HG03066 (cell line): ENCODE measurements at regions not wholly inside any gene's neighbourhood (a gene's known extent, or its start where the extent isn't known, plus 50 kb on each side); places are given as distances from the start of the nearest gene placed in this dataset.
"Not testable (repeated sequence)": the region's sequence is repeated elsewhere in the genome, so short reads cannot be mapped to it uniquely, and the experiment has no call there.

Experiments
- ATAC-seq: cut with Tn5 transposase; IDR thresholded peaks from one replicate; pipeline ENCODE4 v1.9.1; 2021; ENCODE audit warnings: low read depth; ENCODE audit not compliant: unreplicated experiment

GRCh38 chr16:17566656-17567450 is 96.1 kb upstream of the XYLT1 start:
- no peak for ATAC-seq

DNA sequence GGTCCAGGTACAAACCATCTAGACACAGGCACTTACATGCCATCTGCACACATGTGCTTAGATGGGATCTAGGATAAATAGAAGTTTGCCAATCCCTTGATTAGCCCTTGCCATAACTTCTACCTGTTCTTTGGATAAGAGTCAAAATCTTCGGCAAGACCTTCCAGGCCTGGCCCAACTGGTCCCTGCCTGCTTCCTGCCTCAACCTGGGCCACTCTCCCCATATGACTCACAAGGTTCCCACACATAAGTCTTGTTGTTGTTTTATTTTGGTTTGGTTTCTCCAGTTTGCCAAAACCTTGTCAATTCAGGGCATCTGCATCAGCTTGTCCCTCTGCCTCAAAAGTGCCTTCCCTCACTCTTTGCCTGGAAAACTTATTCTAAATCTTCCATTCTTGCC is 95.3 kb upstream of the XYLT1 start:
- no peak for ATAC-seq

DNA sequence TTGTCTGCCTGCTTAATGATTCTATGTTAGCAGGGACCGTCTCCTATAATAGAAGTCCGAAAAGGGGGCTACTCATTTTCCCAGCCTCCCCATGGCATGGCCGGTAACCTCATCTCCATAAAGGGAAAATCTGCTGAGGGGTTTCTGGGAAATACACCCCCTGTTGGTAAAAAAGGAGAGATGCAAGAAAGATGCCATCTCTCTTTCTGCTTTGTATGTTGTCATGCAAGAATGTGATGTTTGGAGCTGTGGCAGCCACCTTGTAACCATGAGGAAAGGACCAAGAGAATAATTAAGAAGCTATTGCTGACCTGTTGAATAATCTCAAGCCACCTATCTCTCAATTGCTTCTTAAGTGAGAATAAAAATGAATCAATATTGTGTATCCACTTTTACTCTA is 94.8 kb upstream of the XYLT1 start:
- no peak for ATAC-seq

GRCh38 chr16:17564856-17565255 is 94.1 kb upstream of the XYLT1 start:
- ATAC-seq: no peak

DNA sequence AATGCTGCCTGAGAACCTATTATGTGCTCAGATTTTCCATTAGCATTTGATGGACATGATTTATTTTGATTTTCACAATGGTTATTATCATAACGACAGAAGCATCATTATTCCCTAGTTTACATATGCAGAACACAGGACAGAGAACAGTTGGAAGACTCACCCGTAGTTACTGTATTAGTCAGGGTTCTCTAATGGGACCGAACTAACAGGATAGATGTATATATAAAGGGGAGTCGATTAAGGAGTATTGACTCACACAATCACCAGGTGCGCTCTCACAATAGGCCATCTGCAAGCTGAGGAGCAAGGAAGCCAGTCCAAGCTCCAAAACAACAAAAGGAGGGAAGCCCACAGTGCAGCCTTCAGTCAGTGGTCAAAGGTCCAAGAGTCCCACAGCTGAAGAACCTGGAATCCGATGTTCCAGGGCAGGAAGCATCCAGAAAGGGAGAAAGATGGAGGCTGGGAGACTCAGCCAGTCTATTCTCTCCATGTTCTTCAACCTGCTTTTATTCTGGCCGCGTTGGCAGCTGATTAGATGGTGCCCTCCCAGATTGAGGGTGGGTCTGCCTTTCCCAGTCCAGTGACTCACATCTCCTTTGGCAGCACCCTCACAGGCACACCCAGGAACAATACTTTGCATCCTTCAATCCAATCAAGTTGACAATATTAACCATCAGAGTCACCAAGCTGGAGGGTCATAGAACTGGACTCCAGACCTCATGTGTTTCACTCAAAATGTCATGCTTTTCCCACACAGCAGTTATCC is 92.7 kb upstream of the XYLT1 start:
- no peak for ATAC-seq

- no peak for ATAC-seq
These were observed 90.3 kb upstream of the XYLT1 start for GRCh38 chr16:17561056-17561455.

DNA sequence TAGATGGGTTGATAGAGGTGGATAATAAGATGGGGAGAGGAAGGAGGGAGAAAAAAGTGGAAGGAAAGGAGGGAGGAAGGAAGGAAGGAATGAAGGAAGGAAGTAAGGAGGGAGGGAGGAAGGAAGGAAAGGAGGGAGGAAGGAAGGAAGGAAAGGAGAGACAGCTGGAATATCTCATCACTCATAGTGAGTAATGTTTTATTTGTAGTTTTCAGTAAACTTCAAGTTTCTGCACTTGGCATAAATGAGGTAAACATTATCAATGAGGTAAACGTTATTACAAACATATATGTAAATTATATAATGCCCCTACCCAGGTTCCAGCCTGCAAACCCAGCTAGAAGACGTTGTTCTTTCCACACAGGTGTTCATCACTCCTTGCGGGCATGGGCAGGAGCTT is 89.8 kb upstream of the XYLT1 start:
- ATAC-seq: no peak

DNA sequence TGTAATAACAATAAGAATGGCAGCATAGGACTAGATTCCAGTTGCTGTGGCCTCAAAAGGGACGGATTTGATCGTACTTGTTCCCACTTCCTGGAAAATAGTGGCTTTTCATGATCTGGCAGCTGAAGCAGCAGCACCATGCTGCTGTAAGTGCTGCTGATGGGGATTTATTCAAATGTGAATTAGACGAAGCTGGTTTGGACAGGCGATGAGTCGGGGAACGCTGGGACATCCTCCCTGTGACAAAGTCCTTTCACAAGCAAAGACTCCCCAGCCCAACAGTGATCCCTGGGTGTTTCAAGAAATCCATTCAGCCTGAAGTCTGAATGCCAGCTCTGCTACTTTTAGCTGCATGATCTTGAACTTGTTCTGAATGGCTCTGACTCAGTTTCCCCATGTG is 88.6 kb upstream of the XYLT1 start:
- no peak for ATAC-seq

DNA sequence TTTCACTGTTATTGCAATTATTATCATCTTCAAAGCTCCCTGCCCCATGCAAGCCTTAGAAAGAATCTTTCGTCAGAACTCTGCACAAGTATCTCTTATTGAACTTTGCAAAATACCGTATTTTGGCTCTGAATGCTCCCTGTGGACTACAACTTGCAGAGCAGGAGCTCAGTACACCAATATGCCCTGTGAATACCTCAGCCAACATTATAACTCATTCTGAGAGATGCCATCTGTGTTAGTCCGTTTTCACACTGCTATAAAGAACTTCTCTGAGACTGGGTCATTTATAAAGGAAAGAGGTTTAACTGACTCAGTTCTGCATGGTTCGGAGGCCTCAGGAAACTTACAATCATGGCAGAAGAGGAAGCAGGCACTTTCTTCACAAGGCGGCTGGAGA is 87.2 kb upstream of the XYLT1 start:
- ATAC-seq: no peak

DNA sequence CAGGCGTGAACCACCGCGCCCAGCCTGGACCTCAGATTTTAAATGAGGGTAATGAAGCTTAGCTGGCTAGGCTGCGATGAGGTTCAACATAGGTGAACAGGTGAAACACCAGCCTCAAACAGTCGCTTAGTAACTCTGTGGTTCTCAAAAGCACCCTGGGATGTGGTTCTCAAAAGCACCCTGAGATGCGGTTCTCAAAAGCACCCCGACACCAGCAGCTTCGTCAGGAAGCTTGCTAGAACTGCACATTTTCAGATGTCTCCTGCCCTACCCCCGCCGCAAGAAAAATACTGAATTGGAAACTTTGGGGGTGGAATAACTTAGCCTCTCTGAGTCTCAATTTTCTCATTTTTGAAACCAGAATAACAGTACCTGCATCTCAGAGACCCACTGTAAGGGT is 86.7 kb upstream of the XYLT1 start:
- no peak for ATAC-seq

- ATAC-seq: no peak
These were observed 85.7 kb upstream of the XYLT1 start for GRCh38 chr16:17556276-17557052.

DNA sequence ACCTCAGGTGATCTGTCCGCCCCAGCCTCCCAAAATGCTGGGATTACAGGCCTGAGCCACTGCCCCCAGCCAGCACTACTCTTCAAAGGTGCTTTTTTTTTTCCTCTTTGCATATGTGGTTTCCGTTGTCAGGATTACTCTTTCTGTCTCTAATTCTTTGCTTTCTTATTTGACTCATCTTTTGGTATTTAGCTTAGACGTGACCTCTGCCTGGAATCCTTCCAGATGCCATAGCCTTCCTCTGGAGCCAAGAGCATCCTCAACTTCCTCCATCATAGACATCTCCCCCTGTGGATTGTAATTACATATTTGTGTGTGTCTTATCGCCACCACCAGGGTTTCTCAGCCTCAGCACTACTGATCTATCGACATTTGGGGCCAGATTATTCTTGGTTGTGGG is 84.4 kb upstream of the XYLT1 start:
- no peak for ATAC-seq

- ATAC-seq: no peak
These were observed 81.6 kb upstream of the XYLT1 start for GRCh38 chr16:17552351-17552750.

GRCh38 chr16:17551682-17552081 is 80.9 kb upstream of the XYLT1 start:
- not testable (repeated sequence) for ATAC-seq

GRCh38 chr16:17548825-17549224 is 78.1 kb upstream of the XYLT1 start:
- ATAC-seq: no peak

DNA sequence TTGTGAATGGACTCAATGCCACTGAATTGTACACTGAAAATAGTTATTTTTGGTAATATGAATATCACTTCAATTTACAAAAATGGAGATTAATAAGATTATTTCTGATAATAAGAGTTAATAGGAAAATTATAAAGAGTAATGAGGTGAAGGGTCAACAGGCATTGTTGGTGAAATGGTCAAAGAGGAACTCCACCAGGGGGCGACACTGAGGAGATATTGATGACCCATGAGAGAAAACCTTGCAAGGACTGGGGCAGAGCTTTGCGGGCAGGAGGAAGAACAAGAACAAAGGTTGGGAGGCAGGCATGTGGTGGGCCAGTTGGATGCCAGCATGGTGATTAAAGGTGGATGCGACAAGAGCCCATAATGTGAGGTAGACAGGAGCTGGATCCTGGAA is 74.0 kb upstream of the XYLT1 start:
- no peak for ATAC-seq

DNA sequence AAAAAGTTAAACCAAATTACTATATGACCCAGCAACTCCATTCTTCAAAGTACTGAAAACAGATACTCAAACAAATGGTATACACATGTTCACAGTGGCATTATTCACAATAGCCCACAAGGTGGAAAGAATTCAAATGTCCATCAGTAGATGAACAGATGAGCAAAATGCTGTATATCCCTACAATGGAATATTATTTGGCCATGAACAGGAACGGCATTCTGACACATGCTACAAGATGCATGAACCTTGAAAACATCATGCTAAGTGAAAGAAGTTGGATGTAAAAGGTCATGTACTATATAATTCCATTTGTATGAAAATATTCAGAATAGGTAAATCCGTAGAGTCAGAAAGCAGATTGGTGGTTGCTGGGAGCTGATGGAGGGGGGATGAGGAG is 73.5 kb upstream of the XYLT1 start:
- no peak for ATAC-seq

DNA sequence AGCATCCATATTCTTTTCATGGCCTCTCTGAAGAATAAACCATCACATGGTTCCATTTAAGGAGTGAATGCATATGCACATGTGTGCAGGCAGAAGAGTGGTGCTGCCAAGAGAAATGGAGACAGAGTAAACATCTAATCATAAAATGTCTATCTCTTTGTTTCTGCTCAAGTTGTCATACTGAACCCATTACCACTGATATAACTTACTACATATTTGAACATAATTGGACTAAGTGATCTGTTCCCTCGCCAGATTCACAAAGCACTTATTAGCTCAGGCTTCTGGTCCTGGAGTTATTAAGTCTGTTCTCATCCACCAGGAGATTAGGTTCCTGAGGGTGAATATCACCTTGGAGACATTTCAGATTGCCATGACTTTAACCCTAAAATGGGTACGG is 72.3 kb upstream of the XYLT1 start:
- no peak for ATAC-seq

GRCh38 chr16:17541324-17541723 is 70.6 kb upstream of the XYLT1 start:
- no peak for ATAC-seq

- ATAC-seq: no peak
These were observed 68.2 kb upstream of the XYLT1 start for GRCh38 chr16:17538927-17539326.

GRCh38 chr16:17532338-17532995 is 61.7 kb upstream of the XYLT1 start:
- no peak for ATAC-seq
